SJSA1 (cell line): ENCODE measurements at regions not wholly inside any gene's neighbourhood (a gene's known extent, or its start where the extent isn't known, plus 50 kb on each side); places are given as distances from the start of the nearest gene placed in this dataset.
"Not testable (repeated sequence)": the region's sequence is repeated elsewhere in the genome, so short reads cannot be mapped to it uniquely, and the experiment has no call there.

Experiments
- DNase-seq, 2 experiments: peaks; one replicate each; pipeline ENCODE4 v3.0.0-alpha.2; 2015 to 2020; ENCODE audit warnings: low spot score in 2 of 2, low read depth in 1 of 2
- H3K27ac ChIP-seq: fragments of 250-450 bp; sonication (Bioruptor Pico); 2 replicates; pipeline ENCODE4 v1.5.1; 2020; ENCODE audit warnings: mild to moderate bottlenecking, moderate library complexity
- H3K27me3 ChIP-seq: fragments of 250-450 bp; sonication (Bioruptor Pico); replicated peaks from 2 replicates; pipeline ENCODE4 v1.5.1; 2020; ENCODE audit warnings: mild to moderate bottlenecking, moderate library complexity
- H3K36me3 ChIP-seq: fragments of 250-450 bp; sonication (Bioruptor Pico); 2 replicates; pipeline ENCODE4 v1.5.1; 2020; ENCODE audit warnings: mild to moderate bottlenecking
- H3K4me1 ChIP-seq: fragments of 250-450 bp; sonication (Bioruptor Pico); replicated peaks from 2 replicates; pipeline ENCODE4 v1.6.1; 2021; ENCODE audit warnings: mild to moderate bottlenecking
- H3K4me3 ChIP-seq: fragments of 250-450 bp; sonication (Bioruptor Pico); 2 replicates; pipeline ENCODE4 v1.5.1; 2020; ENCODE audit warnings: mild to moderate bottlenecking
- H3K9me3 ChIP-seq: fragments of 250-450 bp; sonication (Bioruptor Pico); replicated peaks from 2 replicates; pipeline ENCODE4 v1.5.1; 2020; ENCODE audit warnings: mild to moderate bottlenecking

DNA sequence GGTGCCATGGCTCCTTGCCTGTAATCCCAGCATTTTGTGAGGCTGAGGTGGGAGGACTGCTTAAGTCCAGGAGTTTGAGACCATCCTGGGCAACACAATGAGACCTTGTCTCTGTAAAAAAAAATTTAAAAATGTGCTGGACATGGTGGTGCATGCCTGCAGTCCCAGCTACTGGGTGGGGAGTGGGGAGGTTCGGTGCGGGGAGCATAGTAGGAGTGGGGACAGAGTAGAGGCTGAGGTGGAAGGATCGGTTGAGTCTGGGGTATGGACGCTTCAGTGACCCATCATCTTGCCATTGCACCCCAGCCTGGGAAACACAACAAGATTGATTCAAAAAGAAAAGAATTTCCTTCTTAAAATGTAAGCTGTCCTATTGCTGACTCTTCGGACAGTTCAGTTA lies 1490.0 kb upstream of the GBE1 start:
- DNase-seq: no peak
- Histone ChIP-seq H3K27ac (no peak overlapping the region), H3K4me1 (no peaks in the 10 kb centered on the region), H3K9me3 (no peaks in the 10 kb centered on the region), H3K4me3 (no peak overlapping the region), H3K36me3 (no peaks in the 10 kb centered on the region), H3K27me3 (no peaks in the 10 kb centered on the region)

DNA sequence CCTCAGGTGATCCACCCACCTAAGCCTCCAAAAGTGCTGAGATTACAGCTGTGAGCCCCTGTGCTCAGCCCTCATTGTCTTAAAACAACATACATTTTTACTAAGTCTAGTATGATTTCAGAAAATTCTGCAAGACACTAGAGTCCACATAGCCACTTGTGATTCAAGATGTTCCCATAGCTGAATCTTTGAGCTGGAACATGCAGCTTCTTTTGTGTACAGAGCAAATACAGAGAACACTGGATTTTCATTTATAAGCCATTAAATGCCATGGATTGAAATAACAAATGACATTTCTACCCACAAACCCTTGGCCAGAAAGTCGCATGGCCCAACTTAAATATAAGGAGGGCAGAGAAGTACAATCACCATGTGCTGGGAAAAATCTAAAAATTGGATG lies 1489.2 kb upstream of the GBE1 start:
- Histone ChIP-seq H3K4me1 (no peaks in the 10 kb centered on the region), H3K9me3 (no peaks in the 10 kb centered on the region), H3K27ac (no peak overlapping the region), H3K4me3 (no peak overlapping the region), H3K36me3 (no peaks in the 10 kb centered on the region), H3K27me3 (no peaks in the 10 kb centered on the region)
- no peak for DNase-seq

DNA sequence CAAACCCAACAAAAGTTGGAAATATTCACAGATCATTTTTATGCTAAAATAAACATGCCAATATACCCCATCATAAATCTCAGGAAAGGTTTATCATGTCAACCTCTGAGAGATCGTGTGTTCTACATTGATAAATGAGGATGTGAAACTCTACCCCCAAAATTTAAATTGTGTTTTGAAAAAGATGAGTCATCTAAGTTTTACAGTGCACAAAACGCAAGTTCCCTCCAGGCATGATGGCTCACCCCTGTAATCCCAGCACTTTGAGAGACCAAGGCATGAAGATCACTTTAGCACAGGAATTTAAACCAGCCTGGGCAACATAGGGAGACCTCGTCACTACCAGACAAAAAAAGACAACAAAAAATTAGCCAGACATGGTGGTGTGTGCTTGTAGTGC lies 1487.0 kb upstream of the GBE1 start:
- Histone ChIP-seq H3K27me3 (no peaks in the 10 kb centered on the region), H3K9me3 (no peaks in the 10 kb centered on the region), H3K36me3 (no peaks in the 10 kb centered on the region), H3K4me1 (no peaks in the 10 kb centered on the region), H3K4me3 (no peak overlapping the region), H3K27ac (no peak overlapping the region)
- no peak for DNase-seq

DNA sequence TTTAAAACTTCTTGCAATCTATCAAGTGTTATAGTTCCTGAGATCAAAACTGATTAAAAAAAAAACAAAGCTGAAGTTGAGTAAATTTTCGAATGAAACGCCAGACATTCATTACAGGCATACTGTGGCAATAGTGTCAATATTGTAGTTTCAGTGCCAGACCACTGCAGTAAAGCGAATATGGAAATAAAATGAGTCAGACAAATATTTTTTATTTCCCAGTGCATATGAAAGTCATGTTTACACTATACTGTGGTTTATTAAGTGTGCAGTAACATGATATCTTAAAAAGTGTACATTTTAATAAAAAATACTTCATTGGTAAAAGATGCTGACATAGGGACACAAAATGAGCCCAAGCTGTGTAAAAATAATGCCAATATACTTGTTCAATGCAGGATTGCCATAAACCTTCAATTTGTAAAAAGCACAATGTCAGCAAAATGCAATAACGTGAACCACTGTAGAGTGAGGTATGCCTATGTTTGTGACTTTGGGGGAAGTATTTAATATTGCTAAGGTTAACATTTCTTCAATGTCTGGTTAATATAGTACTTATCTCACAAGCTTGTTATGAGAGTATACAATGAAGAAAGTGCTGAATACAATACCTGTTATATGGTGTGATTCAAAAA lies 1473.9 kb upstream of the GBE1 start:
- H3K27me3 ChIP-seq: no peaks in the 10 kb centered on the region
- H3K4me3 ChIP-seq: no peak overlapping the region
- H3K4me1 ChIP-seq: no peaks in the 10 kb centered on the region
- DNase-seq: no peak
- H3K36me3 ChIP-seq: no peaks in the 10 kb centered on the region
- H3K9me3 ChIP-seq: no peaks in the 10 kb centered on the region
- H3K27ac ChIP-seq: no peak overlapping the region

DNA sequence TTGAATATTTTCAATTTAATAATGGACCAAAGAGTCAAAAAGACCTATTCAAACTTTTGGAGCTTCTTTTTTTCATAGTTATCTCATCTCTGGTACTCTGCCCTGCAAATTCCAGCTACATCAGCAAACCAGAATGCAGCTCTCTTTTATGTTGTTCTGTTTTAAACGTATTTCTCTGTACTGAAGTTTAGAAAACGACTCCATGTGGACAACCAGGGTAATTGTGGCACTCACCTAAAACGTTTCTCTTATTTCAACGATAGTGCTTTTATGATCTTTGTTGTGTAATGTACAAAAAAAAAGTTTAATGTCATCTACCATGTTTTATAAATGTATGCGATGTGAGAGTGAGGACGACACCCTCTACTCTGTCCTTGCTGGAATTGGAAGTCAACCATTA lies 1472.3 kb upstream of the GBE1 start:
- Histone ChIP-seq H3K36me3 (no peaks in the 10 kb centered on the region), H3K9me3 (no peaks in the 10 kb centered on the region), H3K4me3 (no peak overlapping the region), H3K27ac (no peak overlapping the region), H3K4me1 (no peaks in the 10 kb centered on the region), H3K27me3 (no peaks in the 10 kb centered on the region)
- no peak for DNase-seq

DNA sequence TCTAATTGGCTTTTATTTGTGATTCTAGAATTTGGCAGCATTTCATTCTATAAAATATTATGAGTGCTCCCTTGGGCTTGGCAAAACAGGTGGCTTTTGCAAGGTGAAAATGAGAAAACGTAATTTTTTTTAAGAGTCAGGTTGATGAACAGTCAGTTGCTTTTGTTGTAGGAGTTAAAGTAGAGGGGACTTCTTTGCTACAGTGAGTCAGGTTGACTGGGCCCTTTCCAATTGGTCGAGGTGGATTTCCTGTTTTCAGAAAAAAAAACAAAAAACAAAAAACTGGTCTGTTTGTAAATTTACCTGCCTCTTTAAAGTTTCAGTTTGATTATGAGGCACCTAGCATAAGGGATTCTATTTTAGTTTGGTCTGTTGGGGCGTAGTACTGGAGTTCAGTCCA lies 1469.4 kb upstream of the GBE1 start:
- no peaks in the 10 kb centered on the region for H3K36me3 ChIP-seq
- no peaks in the 10 kb centered on the region for H3K9me3 ChIP-seq
- no peak for DNase-seq
- H3K4me1 ChIP-seq: no peaks in the 10 kb centered on the region
- no peak overlapping the region for H3K27ac ChIP-seq
- no peak overlapping the region for H3K4me3 ChIP-seq
- no peaks in the 10 kb centered on the region for H3K27me3 ChIP-seq

DNA sequence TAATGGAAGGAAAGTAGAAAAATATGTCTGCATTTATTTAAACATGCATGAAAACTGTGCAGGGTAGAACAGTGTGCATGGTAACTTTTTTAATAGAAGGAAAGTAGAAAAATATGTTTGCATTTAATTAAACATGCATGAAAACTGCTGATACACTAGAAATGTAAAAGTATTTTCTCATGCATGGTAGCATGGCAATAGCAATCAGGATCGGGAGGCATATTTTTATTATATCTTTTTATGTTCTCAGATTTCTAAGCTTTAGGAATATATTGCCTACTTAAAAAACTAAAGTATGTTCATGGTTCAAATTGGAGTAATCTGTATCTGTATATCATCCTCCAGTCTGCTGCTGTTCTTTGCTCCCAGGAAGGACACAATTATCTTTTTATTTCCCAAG lies 1468.9 kb upstream of the GBE1 start:
- Histone ChIP-seq H3K27ac (no peak overlapping the region), H3K36me3 (no peaks in the 10 kb centered on the region), H3K4me1 (no peaks in the 10 kb centered on the region), H3K27me3 (no peaks in the 10 kb centered on the region), H3K4me3 (no peak overlapping the region), H3K9me3 (no peaks in the 10 kb centered on the region)
- DNase-seq: no peak

DNA sequence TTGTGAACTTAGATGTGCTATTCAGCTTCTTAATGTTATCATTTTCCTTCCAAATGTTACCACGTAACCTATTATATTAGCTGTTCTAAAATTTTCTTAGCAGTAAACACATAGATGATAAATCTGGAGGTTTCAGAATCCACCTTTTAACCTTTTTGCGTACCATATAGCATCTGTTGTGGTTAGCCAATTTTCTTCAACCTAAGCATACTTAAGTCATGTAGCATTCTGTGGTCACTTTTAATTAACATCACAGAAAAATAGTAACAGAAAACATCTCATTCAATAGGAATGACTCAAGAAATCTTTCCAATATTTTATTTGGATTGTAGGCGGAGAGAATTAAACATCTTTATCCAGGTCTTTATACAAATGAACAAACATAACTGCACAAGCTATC lies 1465.3 kb upstream of the GBE1 start:
- DNase-seq: no peak
- Histone ChIP-seq H3K27me3 (no peaks in the 10 kb centered on the region), H3K9me3 (no peaks in the 10 kb centered on the region), H3K36me3 (no peaks in the 10 kb centered on the region), H3K4me1 (no peaks in the 10 kb centered on the region), H3K4me3 (no peak overlapping the region), H3K27ac (no peak overlapping the region)

DNA sequence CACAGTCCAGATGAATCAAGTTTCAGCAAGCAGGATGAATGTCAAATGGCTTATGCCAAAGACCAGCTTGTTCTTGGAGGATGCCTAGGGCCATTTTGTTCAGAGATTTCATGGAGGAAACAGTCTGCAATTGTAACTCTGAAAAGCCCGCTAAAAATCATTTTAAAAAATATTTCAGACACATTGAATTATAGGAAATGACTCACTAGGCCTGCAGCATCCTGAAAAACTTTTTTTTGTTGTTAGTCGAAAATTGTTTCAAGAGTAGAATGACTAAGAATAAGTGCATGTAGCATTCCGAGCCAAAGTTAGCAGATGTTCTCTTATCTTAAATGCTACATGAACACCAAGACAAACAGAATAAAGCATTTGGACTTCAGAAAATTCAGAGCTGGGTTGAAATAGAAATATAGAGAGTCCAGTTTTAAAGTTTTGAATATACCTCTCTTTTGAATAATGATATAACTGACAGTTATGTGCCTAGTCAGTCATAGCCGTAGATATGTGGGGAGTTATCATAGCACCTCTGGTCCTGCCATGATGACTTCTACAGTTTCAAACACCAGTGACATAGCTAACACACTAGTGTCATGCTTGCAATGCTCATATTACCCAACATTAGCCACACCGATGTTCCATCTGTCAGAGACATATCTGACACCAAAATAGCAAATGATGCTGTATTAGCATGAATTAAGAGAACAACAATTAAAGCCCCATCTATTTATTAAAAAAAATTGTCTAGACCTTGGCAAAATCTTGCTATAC lies 1462.8 kb upstream of the GBE1 start:
- Histone ChIP-seq H3K4me1 (no peaks in the 10 kb centered on the region), H3K27ac (no peak overlapping the region), H3K36me3 (no peaks in the 10 kb centered on the region), H3K27me3 (no peaks in the 10 kb centered on the region), H3K4me3 (no peak overlapping the region), H3K9me3 (no peaks in the 10 kb centered on the region)
- no peak for DNase-seq

DNA sequence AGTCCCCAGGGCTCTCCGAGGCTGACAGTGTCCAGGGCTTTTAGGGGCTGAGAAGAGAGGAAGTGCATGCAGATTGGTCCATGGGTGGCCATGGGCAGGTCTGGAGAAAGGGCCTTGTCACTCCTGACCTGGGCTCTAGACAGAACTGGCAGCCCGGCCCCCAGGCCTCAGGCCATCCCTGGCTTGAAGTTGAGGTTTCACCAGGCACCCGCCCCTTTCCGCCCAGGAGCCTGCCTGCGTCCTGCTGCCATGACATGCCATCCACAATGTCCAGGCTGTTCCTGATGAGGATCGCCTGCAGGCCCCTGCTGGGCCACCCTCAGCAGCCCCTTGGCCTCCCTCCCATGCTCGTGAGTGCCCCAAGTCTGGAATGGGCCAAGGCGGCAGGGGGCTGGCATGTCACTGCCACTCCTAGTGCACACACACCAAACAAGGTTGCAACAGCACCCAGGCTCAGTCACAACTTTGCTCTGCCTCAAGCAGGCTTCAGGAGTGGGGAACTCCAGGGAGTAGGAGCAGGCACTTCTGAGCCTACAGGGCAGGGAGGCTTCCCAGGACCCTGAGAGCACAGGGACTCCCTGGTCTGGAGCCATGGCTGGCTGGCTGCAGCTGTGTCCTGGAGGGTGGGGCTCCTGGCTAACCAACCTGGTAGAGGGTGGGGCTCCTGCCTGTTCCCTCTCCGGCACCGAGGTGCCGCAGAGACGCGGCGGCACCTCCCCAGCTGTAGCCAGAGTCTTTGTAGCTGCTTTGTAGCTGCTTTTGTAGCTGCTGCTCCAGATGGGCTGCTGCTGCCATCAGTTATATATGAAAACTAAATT lies 1457.1 kb upstream of the GBE1 start:
- no peak for DNase-seq
- H3K36me3 ChIP-seq: no peaks in the 10 kb centered on the region
- H3K27ac ChIP-seq: no peak overlapping the region
- H3K9me3 ChIP-seq: no peaks in the 10 kb centered on the region
- no peaks in the 10 kb centered on the region for H3K4me1 ChIP-seq
- H3K27me3 ChIP-seq: no peaks in the 10 kb centered on the region
- no peak overlapping the region for H3K4me3 ChIP-seq

DNA sequence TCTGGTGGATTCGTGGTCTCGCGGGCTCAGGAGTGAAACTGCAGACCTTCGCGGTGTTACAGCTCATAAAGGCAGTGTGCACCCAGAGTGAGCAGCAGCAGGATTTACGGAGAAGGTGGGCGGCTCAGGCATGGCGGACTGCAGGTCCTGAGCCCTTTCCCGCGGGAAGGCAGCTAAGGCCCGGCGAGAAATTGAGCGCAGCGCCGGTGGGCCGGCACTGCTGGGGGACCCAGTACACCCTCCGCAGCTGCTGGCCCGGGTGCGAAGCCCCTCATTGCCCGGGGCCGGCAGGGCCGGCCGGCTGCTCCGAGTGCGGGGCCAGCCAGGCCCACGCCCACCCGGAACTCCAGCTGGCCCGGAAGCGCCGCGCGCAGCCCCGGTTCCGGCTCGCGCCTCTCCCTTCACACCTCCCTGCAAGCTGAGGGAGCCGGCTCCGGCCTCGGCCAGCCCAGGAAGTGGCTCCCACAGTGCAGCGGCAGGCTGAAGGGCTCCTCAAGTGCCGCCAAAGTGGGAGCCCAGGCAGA lies 1456.2 kb upstream of the GBE1 start:
- not testable (repeated sequence) for H3K9me3 ChIP-seq, H3K4me3 ChIP-seq, H3K27ac ChIP-seq, H3K36me3 ChIP-seq, H3K4me1 ChIP-seq, H3K27me3 ChIP-seq, DNase-seq

DNA sequence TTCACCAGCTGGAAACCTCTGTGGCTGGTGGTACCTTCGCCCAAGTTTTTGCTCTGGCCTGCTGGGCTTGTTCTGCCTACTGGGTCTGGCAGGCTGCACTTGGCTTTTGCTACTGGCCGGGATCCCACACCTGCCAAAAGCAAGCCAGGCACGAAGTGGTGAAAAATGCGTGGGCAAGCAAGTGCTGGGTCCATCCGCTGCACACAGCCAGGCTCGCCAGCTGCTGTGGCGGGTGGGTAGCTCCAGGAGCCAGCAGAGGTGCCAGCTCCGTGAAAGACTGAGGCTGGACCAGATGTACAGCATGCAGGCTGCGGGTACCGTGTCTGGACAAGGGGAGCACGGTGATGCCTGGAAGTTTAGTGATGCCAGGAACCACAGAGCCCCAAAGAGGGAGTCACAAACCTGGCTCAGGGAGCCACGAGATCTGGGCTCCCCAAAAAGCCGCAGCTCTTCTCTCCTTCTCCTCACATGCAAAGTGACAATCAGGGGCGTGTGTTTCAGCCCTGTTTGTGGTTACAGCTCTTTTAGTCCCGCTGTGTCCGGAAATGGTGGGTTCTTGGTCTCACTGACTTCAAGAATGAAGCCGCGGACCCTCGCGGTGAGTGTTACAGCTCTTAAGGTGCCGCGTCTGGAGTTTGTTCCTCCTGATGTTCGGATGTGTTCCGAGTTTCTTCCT lies 1455.6 kb upstream of the GBE1 start:
- Histone ChIP-seq H3K4me1 (no peaks in the 10 kb centered on the region), H3K27me3 (no peaks in the 10 kb centered on the region), H3K36me3 (no peaks in the 10 kb centered on the region), H3K27ac (no peak overlapping the region), H3K4me3 (no peak overlapping the region), H3K9me3 (no peaks in the 10 kb centered on the region)
- DNase-seq: no peak

DNA sequence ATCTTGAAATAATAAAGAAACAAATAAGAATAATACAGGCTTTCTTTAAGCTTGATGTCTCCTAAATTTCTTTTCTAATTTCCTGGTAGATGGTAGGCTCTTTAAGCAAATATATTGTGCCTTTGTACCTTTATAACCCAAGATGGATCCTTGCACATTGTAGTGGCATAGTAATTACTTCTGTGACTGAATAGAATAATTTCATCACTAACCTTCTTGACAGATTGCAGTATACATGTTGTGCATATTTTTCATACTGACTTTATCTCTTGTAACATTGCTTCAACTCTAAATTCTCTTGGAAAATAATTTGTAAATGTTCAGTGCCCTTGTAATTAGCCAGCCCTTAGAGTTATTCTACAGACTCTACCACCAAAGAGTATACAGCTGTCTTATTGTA lies 1433.8 kb upstream of the GBE1 start:
- H3K4me3 ChIP-seq: no peak overlapping the region
- H3K27me3 ChIP-seq: no peaks in the 10 kb centered on the region
- no peak for DNase-seq
- no peaks in the 10 kb centered on the region for H3K36me3 ChIP-seq
- H3K4me1 ChIP-seq: no peaks in the 10 kb centered on the region
- 0 out of 2 replicates have a peak, but pooled peaks cover 2% of the 10 kb centered on the region for H3K9me3 ChIP-seq
- H3K27ac ChIP-seq: no peak overlapping the region
